Activated gamma-delta T cell treated with Interleukin-2 at 50 U/mL for 16 hours (primary cell): ENCODE measurements at regions not wholly inside any gene's neighbourhood (a gene's known extent, or its start where the extent isn't known, plus 50 kb on each side); places are given as distances from the start of the nearest gene placed in this dataset.
"Not testable (repeated sequence)": the region's sequence is repeated elsewhere in the genome, so short reads cannot be mapped to it uniquely, and the experiment has no call there.

Experiments used
- DNase-seq: peaks from one replicate; pipeline ENCODE4 v3.0.0-alpha.2; 2020

DNA sequence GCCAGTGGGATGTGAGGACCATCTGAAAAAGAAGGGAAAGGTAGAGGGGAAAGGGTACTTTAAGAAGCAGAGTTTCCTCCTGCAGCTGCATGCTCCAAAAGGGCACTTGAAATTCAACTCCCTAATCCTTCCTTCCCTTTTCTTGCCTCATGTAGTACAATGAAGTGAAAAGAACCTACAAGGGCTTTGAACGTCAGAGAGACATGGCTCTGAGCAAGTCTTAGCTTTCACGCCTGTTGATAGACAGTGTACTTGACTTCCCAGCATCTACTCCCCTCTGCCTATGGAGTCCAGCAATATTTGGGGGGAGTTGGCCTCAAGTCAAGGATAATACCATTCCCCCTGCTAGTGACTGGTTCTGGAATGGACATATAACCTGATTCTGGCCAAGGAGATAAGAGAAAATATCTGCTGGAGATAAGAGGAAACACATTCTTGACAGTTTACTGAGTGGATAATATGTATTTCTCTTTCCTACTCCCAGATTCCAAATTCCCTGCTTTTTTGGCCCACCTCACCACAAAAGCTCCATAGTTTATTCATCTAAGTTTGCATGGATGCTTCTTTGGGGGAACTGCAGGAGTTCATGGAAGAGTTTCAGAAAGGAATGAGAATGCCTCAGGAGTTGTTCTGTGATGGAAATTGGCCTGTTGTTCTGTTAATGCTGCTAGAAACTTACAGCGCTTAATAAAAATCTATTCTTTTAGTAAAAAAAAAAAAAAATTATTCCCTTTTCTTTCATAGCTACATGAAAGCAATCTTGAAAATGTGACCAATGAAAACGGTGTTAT, 193.0 kb upstream of the TPM1 start:
- DNase-seq: no peak

GRCh38 chr15:62850318-62850717, 192.2 kb upstream of the TPM1 start:
- DNase-seq: no peak

DNA sequence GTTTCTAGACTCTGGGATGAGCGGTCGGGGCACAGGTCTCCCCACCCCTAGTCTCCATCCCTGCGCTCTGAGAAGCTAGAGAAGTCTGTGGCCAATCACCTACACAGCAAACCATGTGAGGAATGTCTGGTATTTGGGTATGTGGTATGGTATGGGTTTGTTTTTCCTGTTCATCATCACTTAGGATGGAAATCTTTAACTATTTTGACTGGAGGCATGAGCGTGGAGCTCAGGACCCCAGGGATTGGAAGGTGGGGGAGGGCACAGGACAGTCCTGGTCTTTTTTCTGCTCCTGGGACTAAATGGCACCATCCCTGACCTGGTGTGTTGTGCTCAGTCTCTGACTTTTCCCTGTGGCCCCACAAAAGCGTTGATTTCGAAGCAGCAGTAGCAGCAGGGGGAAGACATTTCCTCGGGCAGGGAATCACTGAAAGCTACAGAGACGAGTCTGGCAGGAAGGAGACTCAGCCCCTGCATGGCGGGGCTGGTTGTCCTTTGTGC, 191.7 kb upstream of the TPM1 start:
- DNase-seq: no peak

- DNase-seq: no peak
Measured at GRCh38 chr15:62853114-62853840, 189.3 kb upstream of the TPM1 start.

DNA sequence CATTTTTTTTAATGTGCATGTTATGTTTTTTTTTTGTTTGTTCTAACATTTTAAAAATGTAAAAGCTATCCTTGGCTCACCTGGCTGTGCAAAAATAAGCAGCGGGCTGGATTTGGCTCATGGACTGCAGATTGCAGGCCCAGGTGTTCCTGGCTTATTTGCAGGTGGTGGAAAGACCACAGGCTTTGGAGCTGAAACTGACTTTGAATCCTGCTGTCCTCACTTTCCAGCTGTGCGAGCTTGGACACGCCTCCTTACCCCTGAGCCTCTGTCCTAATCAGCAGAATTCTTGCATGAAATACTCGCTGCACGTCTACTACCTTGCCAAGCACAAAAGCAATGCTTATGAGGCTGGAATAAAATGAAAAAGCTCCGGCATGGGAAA, 188.7 kb upstream of the TPM1 start:
- DNase-seq: no peak

DNA sequence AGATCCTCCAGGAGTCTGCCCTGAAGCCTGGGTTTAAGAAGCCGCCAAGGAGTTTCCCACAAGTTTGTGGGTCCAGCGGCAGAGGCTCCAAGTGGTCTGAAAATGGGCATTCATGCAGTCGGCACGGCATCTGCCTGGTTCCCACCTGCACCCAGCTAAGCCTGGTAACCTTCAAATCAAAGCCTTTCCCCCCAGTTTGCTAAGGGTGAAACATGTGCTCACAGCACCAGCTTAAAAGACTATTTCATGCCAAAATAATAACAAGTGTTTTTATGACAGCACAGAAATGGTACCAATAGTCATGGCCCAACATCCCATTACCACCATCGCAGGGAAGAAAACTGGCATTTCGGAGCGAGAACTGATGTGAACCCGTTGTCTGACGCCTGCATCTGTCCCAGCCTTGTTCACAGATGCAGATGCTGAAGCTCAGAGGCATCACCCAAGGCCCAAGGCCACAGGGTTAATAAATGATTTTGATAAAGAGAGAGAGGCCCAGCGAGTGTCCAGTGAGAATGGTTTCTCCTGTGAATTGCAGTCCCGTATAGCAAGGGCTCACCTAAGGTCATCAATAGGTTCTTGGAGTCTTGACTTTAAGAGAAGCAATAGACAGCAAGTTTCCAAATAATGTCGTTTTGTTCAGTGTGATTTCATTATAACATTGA, 188.0 kb upstream of the TPM1 start:
- no peak for DNase-seq

GRCh38 chr15:62855085-62855476, 187.5 kb upstream of the TPM1 start:
- DNase-seq: no peak

GRCh38 chr15:62856466-62857246, 185.9 kb upstream of the TPM1 start:
- DNase-seq: no peak

GRCh38 chr15:62857411-62857853, 185.1 kb upstream of the TPM1 start:
- peak; percentile 22 for DNase-seq

DNA sequence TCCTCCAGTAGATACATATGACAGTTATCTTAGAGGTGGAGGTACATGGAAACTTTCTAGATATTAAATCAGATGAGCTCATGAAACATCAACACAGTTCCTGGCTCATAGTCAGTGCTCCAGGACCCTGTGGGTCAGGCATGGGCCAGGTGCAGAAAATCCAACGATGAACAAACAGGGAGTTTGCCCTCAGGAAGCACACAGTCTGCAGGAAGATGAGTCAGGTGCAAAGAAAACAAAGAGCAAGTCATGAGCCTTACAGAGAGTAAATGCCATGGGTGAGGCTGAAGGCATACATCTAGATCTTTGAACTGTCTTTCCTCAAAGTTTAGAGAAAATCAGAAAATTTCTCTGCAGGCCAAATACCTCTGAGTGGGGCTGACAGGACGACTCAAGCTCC, 184.2 kb upstream of the TPM1 start:
- no peak for DNase-seq

DNA sequence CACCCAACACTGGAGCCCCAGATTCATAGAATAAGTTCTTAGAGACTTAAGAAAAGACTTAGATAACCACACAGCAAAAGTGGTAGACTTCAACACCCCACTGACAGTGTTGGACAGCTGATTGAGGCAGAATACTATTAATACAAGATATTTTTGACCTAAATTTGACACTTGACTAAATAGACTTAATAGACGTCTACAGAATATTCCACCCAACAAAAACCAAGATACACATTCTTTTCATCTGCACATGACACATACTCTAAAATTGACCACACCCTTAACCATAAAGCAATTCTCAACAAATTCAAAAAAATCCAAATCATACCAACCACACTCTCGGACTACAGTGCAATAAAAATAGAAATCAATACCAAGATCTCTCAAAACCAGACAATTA, 179.8 kb upstream of the TPM1 start:
- DNase-seq: no peak

DNA sequence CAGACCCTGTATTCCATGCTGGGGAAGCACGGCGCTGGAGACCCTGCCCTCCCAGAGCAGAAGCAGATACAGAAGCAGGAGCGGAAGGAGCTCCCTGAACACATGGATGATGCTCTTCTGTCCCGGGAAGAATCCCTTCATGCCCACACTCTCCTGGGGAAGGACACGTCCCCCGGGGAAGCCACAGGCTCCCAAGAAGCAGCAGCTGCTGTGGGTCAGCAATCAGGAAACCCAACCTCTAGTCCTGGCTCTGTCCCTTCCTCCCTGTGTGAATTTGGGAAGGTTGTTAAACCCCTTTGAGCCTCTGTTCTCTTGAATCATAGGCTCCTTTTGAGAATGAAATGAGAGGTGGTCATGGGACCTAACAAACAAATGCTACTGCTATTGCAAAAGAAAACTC, 176.2 kb upstream of the TPM1 start:
- no peak for DNase-seq

DNA sequence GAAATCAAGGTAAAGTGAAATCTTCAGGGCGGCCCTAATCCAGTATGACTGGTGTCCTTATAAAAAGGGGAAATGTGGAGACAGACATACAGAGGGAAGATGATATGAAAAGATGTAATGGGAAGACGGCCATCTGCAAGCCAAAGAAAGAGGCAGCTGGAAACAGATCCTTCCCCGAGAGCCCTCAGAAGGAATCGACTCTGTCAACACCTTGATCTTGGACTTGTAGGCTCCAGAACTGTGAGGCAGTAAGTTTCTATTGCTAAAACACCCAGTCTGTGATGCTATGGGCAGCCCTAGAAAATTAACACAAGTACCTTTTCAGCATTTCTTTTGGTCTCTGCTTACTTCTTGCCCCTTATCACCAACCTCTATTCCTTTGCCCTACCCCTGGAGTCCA, 174.7 kb upstream of the TPM1 start:
- DNase-seq: no peak

- DNase-seq: no peak
Measured at GRCh38 chr15:62868507-62868906, 174.0 kb upstream of the TPM1 start.

DNA sequence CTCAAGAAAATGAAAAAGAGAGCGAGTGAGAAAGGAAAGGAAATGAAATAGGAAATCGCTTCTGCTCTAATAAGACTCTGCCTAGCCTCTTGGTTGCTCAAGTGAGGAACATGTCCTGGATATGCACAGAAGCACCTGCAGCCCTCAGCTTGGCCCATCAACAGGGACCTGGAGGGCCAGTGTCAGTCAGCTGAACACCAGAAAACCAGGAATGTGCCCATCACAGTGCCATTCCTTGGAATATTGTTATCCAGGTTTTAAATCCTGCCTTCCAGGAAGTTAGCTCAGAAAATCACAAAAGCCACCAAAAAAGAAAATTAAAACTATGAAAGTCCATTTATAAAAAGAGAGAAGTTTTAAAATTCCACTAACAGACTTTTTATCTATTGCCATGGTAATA, 173.4 kb upstream of the TPM1 start:
- DNase-seq: no peak

GRCh38 chr15:62870216-62870615, 172.3 kb upstream of the TPM1 start:
- no peak for DNase-seq

- DNase-seq: not testable (repeated sequence)
Measured at GRCh38 chr15:62870701-62871100, 171.8 kb upstream of the TPM1 start.

GRCh38 chr15:62873203-62873602, 169.3 kb upstream of the TPM1 start:
- no peak for DNase-seq

GRCh38 chr15:62874064-62874463, 168.5 kb upstream of the TPM1 start:
- no peak for DNase-seq

DNA sequence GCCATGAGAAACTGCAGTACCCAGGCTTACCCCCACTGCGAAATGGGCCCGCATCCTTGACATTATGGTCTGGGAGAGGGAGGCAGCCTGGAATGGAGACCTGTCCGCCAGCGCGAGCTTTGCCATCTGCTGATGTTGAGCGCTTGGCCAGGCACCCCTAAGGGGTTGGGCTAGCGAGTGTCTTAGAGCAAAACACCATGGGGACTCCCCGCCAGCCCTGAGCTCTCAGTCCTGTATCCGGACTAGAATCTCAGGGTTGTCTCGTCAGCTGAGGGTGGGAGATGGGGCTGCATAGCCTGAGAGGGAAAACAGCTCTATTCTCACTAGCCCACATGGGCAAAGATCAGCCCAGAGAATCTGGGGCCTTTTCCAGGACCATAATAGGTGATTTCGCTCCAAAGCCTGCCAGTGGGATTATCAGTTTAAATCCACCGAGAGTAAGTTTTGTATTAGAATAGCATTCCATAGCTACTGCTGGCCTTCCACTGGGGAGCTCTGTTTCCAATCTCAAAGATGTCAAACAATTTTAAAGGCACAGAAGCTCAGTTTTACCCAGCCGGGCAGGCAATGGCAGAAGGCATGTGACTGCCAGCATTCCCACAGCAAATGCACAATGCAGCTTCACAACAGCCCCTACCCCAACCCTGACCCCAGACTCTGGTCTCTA, 167.5 kb upstream of the TPM1 start:
- no peak for DNase-seq

DNA sequence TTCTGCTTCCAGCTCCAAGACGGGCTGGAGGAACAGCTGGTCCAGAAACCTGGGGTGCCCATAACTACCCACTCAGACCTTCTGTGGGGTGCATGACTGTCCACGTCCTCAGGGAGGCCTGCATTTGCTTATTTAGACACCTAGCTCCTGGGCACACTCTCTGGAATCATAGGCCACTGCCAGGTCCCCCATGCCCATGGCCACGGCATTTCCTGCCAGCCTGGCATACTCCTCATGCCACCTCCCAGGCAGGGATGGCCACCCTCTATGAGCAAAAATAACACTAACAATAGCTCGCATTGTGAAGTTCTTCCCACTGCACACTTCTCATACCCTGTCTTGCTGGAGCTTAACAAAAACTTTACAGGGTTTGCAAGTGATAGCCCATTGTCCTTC, 166.9 kb upstream of the TPM1 start:
- DNase-seq: no peak

GRCh38 chr15:62877276-62877857, 165.2 kb upstream of the TPM1 start:
- no peak for DNase-seq
